Stimulated activated naive CD8-positive, alpha-beta T cell treated with anti-CD3 and anti-CD28 coated beads, Interleukin-15, Interleukin-2, amounts not matched to agents 100 ng/mL and 50 ng/mL, for 24 hours (primary cell): ENCODE measurements at regions not wholly inside any gene's neighbourhood (a gene's known extent, or its start where the extent isn't known, plus 50 kb on each side); places are given as distances from the start of the nearest gene placed in this dataset.

Experiments used
- H3K27ac Mint-ChIP-seq: one replicate; pipeline ENCODE4 v1.8.0; 2021; ENCODE audit warnings: mild to moderate bottlenecking, mixed read lengths
- H3K27me3 Mint-ChIP-seq: one replicate; pipeline ENCODE4 v1.8.0; 2021; ENCODE audit warnings: mixed read lengths
- H3K36me3 Mint-ChIP-seq: one replicate; pipeline ENCODE4 v1.8.0; 2021; ENCODE audit warnings: low read depth, mixed read lengths
- H3K4me1 Mint-ChIP-seq: one replicate; pipeline ENCODE4 v1.8.0; 2021; ENCODE audit warnings: low read depth, mixed read lengths
- H3K4me3 Mint-ChIP-seq: one replicate; pipeline ENCODE4 v1.8.0; 2021; ENCODE audit warnings: mild to moderate bottlenecking, mixed read lengths
- H3K9me3 Mint-ChIP-seq: one replicate; pipeline ENCODE4 v1.8.0; 2021; ENCODE audit warnings: mixed read lengths

- Mint-ChIP-seq H3K27ac (no peak overlapping the region), H3K36me3 (no peaks in the 10 kb centered on the region), H3K4me3 (no peak overlapping the region), H3K9me3 (no peaks in the 10 kb centered on the region), H3K27me3 (no peaks in the 10 kb centered on the region), H3K4me1 (no peaks in the 10 kb centered on the region)
Observed at GRCh38 chr10:43912469-43912868, 263.8 kb upstream of the ZNF32 start.

- Mint-ChIP-seq H3K9me3 (no peaks in the 10 kb centered on the region), H3K4me1 (no peaks in the 10 kb centered on the region), H3K27me3 (no peaks in the 10 kb centered on the region), H3K4me3 (no peak overlapping the region), H3K27ac (no peak overlapping the region), H3K36me3 (no peaks in the 10 kb centered on the region)
Observed at GRCh38 chr10:43906490-43906889, 257.8 kb upstream of the ZNF32 start.

GRCh38 chr10:43905512-43906236, 257.0 kb upstream of the ZNF32 start:
- H3K36me3 Mint-ChIP-seq: no peaks in the 10 kb centered on the region
- H3K4me3 Mint-ChIP-seq: no peak overlapping the region
- H3K27ac Mint-ChIP-seq: no peak overlapping the region
- H3K4me1 Mint-ChIP-seq: no peaks in the 10 kb centered on the region
- no peaks in the 10 kb centered on the region for H3K9me3 Mint-ChIP-seq
- no peaks in the 10 kb centered on the region for H3K27me3 Mint-ChIP-seq

GRCh38 chr10:43904844-43905243, 256.2 kb upstream of the ZNF32 start:
- H3K9me3 Mint-ChIP-seq: no peaks in the 10 kb centered on the region
- no peak overlapping the region for H3K4me3 Mint-ChIP-seq
- H3K36me3 Mint-ChIP-seq: no peaks in the 10 kb centered on the region
- H3K27ac Mint-ChIP-seq: no peak overlapping the region
- H3K27me3 Mint-ChIP-seq: no peaks in the 10 kb centered on the region
- no peaks in the 10 kb centered on the region for H3K4me1 Mint-ChIP-seq

GRCh38 chr10:43904301-43904700, 255.6 kb upstream of the ZNF32 start:
- H3K4me3 Mint-ChIP-seq: no peak overlapping the region
- no peaks in the 10 kb centered on the region for H3K4me1 Mint-ChIP-seq
- H3K9me3 Mint-ChIP-seq: no peaks in the 10 kb centered on the region
- no peak overlapping the region for H3K27ac Mint-ChIP-seq
- no peaks in the 10 kb centered on the region for H3K36me3 Mint-ChIP-seq
- H3K27me3 Mint-ChIP-seq: no peaks in the 10 kb centered on the region

GRCh38 chr10:43903451-43903850, 254.8 kb upstream of the ZNF32 start:
- Mint-ChIP-seq H3K4me3 (no peak overlapping the region), H3K27me3 (no peaks in the 10 kb centered on the region), H3K36me3 (no peaks in the 10 kb centered on the region), H3K4me1 (no peaks in the 10 kb centered on the region), H3K27ac (no peak overlapping the region), H3K9me3 (no peaks in the 10 kb centered on the region)

GRCh38 chr10:43902842-43903241, 254.2 kb upstream of the ZNF32 start:
- H3K27ac Mint-ChIP-seq: no peak overlapping the region

GRCh38 chr10:43901744-43902504, 253.2 kb upstream of the ZNF32 start:
- Mint-ChIP-seq H3K27me3 (no peaks in the 10 kb centered on the region), H3K4me1 (no peaks in the 10 kb centered on the region), H3K36me3 (no peaks in the 10 kb centered on the region), H3K27ac (no peak overlapping the region), H3K4me3 (no peak overlapping the region), H3K9me3 (no peaks in the 10 kb centered on the region)

More at GRCh38 chr10:43902842-43903241, 254.2 kb upstream of the ZNF32 start:
- no peaks in the 10 kb centered on the region for H3K27me3 Mint-ChIP-seq
- no peak overlapping the region for H3K4me3 Mint-ChIP-seq
- no peaks in the 10 kb centered on the region for H3K36me3 Mint-ChIP-seq
- H3K4me1 Mint-ChIP-seq: no peaks in the 10 kb centered on the region
- no peaks in the 10 kb centered on the region for H3K9me3 Mint-ChIP-seq

GRCh38 chr10:43901302-43901701, 252.6 kb upstream of the ZNF32 start:
- no peaks in the 10 kb centered on the region for H3K36me3 Mint-ChIP-seq
- H3K9me3 Mint-ChIP-seq: no peaks in the 10 kb centered on the region
- no peaks in the 10 kb centered on the region for H3K27me3 Mint-ChIP-seq
- H3K27ac Mint-ChIP-seq: no peak overlapping the region
- H3K4me3 Mint-ChIP-seq: no peak overlapping the region
- no peaks in the 10 kb centered on the region for H3K4me1 Mint-ChIP-seq

- Mint-ChIP-seq H3K27ac (no peak overlapping the region), H3K9me3 (no peaks in the 10 kb centered on the region), H3K36me3 (no peaks in the 10 kb centered on the region), H3K4me1 (no peaks in the 10 kb centered on the region), H3K27me3 (no peaks in the 10 kb centered on the region), H3K4me3 (no peak overlapping the region)
Observed at GRCh38 chr10:43900571-43900970, 251.9 kb upstream of the ZNF32 start.

GRCh38 chr10:43899224-43899959, 250.7 kb upstream of the ZNF32 start:
- H3K36me3 Mint-ChIP-seq: no peaks in the 10 kb centered on the region
- no peak overlapping the region for H3K4me3 Mint-ChIP-seq
- H3K27me3 Mint-ChIP-seq: no peaks in the 10 kb centered on the region
- no peak overlapping the region for H3K27ac Mint-ChIP-seq
- H3K4me1 Mint-ChIP-seq: no peaks in the 10 kb centered on the region
- H3K9me3 Mint-ChIP-seq: no peaks in the 10 kb centered on the region

- Mint-ChIP-seq H3K4me1 (no peaks in the 10 kb centered on the region), H3K27me3 (no peaks in the 10 kb centered on the region), H3K9me3 (no peaks in the 10 kb centered on the region), H3K27ac (no peak overlapping the region), H3K36me3 (no peaks in the 10 kb centered on the region), H3K4me3 (no peak overlapping the region)
Observed at GRCh38 chr10:43898592-43898991, 249.9 kb upstream of the ZNF32 start.

- H3K27ac Mint-ChIP-seq: no peak overlapping the region
Observed at GRCh38 chr10:43897765-43898419, 249.2 kb upstream of the ZNF32 start.

GRCh38 chr10:43892062-43892770, 243.5 kb upstream of the ZNF32 start:
- H3K27ac Mint-ChIP-seq: no peak overlapping the region
- H3K27me3 Mint-ChIP-seq: peaks cover 6% of the 10 kb centered on the region
- H3K4me3 Mint-ChIP-seq: no peak overlapping the region
- no peaks in the 10 kb centered on the region for H3K9me3 Mint-ChIP-seq
- H3K4me1 Mint-ChIP-seq: no peaks in the 10 kb centered on the region
- H3K36me3 Mint-ChIP-seq: no peaks in the 10 kb centered on the region

More at GRCh38 chr10:43897765-43898419, 249.2 kb upstream of the ZNF32 start:
- no peaks in the 10 kb centered on the region for H3K27me3 Mint-ChIP-seq
- no peak overlapping the region for H3K4me3 Mint-ChIP-seq
- no peaks in the 10 kb centered on the region for H3K9me3 Mint-ChIP-seq
- no peaks in the 10 kb centered on the region for H3K4me1 Mint-ChIP-seq
- no peaks in the 10 kb centered on the region for H3K36me3 Mint-ChIP-seq
